SHP77 treated with DMSO at 0.1 percent for 48 hours (cell line): ENCODE measurements at regions not wholly inside any gene's neighbourhood (a gene's known extent, or its start where the extent isn't known, plus 50 kb on each side); places are given as distances from the start of the nearest gene placed in this dataset.

ENCODE experiments used
- DNase-seq: peaks from one replicate; lab custom pipeline; 2025; lab: John Stamatoyannopoulos, UW

- DNase-seq, result no peak
Measured at GRCh38 chr2:8481463-8482009, 200.3 kb upstream of the ID2 start.

GRCh38 chr2:8482432-8482831 is 199.4 kb upstream of the ID2 start:
- DNase-seq, result peak; percentile 30

GRCh38 chr2:8484502-8485283 is 197.2 kb upstream of the ID2 start:
- DNase-seq, result no peak

DNA sequence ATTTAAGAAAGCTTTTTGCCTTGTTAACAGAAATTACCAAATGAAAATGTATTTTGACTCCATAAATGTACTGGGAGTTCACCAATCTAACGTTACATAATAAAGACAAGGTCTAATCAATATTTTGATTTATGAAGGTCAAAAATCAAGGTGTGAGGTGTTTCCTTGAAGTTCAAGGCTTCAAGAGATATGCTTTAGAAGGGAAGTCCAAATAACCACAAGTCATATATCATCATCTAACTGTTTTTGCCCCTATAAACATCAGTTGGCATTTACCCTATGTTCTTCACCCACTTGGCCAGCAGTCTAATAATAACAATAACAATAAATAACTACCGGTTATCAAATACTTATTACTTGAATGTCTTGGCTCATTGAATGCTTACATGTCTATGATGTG is 196.1 kb upstream of the ID2 start:
- no peak for DNase-seq

DNA sequence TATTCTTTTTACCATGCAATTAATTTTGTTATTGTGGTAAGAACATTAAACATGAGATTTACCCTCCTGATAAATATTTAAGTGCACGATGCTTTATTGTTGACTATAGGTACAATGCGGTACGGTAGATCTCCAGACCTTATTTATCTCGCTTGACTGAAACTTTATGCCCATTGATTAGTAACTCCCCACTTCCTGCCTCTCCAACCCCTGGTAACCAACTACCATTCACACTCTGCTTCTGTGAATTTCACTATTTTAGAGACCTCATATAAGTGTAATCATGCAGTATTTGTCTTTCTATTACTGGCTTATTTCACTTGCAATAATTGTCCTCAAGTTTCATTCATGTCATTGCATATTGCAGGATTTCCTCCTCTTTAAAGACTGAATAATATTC is 195.7 kb upstream of the ID2 start:
- no peak for DNase-seq

DNA sequence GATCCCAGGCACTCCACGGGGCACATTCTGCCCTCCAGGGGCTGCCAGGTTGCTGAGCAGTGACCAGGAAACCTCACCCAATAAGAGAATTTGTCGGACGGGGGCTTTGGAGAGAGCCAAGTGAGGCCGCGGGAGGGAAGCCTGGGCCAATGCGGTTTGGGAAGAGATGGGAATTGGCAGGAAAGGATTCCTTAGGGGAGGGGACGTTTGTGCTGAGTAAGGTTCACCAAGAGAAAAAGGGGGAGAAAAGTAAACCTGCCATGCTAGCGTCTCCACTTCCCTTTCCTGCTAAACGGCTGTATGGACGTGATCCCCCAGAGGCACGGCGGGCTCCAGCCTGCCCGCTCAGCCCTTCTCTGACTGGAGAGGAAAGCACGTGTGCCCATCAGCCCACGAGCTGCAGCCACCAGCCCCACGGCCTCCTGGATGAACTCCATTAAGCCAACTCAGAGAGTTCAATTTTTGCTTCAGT is 194.4 kb upstream of the ID2 start:
- no peak for DNase-seq

DNA sequence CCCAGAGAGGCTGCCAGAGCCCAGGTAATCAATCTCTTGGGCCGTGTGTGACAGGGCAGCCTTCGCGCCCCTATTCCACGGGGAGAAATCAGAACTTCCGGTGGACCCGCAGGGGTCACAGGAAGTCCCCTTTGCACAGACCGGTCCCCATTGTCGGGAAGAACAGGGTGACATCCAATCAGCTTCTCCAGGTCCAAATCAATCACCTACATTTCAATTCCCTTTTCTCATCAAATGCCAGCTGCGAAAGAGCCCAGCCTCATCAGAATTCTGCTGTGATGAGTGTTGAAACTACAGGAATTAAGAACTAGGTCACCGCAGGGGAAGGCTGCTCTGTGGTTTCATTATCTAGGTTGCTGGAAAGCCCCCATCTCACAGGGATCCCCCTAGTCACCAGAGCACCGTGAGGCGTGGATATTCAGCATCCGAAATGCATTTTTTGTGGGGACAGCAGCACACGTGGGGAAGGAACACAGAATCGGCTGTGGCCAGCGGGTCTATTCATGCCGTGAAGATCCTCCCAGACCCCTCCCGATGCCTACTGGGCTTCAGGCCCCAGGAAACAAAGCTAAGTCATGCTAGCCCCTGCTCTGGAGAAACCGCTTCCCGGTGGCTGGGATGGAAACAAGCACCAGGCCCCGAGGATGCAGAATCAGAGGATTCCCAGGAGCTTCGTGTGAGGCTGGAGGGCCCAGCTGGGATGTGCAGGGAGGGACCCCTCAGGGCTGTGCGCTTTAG is 193.7 kb upstream of the ID2 start:
- no peak for DNase-seq

DNA sequence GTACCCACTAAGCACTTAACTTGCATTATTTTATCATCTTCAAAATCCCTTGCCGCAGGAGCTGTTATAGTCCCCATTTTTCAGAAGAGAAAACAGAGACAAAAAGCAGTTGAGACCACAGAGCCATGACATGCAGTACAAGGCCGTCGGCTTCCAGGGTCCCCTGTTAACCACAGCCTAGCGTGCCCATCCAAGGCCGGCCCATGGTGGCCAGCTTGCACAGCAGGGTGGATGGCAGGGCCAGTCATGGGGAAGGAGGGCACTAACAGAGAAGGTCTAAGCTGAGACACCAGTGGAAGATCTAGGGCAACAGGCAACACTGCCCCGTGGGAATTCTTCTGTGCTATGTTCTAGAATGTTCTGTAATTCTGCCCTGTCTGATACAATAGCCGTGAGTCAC is 192.6 kb upstream of the ID2 start:
- no peak for DNase-seq

DNA sequence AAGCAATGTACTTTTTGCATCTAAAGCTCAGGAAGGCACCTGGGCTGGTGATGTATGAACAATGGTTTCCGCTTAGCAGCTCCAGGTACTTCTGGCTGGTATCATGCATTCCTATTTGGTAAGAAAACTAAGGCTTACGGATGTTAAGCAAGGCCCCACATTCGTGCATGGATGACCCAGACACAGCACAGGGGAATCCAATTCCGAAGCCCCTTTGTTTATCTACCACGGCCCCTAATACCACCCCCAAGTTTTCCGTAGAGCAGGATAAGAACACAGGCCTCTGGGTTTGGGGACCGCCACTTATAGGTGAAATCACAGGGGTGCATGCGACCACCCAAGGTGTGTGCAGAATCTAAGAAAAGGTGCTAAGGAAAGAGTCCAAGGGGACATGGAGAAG is 192.1 kb upstream of the ID2 start:
- DNase-seq, result no peak

- DNase-seq, result no peak
Measured at GRCh38 chr2:8490166-8490721, 191.6 kb upstream of the ID2 start.

GRCh38 chr2:8491296-8492027 is 190.4 kb upstream of the ID2 start:
- no peak for DNase-seq

- DNase-seq, result peak; percentile 35
Measured at GRCh38 chr2:8494151-8494550, 187.7 kb upstream of the ID2 start.

GRCh38 chr2:8494589-8494988 is 187.3 kb upstream of the ID2 start:
- peak; percentile 35 for DNase-seq

DNA sequence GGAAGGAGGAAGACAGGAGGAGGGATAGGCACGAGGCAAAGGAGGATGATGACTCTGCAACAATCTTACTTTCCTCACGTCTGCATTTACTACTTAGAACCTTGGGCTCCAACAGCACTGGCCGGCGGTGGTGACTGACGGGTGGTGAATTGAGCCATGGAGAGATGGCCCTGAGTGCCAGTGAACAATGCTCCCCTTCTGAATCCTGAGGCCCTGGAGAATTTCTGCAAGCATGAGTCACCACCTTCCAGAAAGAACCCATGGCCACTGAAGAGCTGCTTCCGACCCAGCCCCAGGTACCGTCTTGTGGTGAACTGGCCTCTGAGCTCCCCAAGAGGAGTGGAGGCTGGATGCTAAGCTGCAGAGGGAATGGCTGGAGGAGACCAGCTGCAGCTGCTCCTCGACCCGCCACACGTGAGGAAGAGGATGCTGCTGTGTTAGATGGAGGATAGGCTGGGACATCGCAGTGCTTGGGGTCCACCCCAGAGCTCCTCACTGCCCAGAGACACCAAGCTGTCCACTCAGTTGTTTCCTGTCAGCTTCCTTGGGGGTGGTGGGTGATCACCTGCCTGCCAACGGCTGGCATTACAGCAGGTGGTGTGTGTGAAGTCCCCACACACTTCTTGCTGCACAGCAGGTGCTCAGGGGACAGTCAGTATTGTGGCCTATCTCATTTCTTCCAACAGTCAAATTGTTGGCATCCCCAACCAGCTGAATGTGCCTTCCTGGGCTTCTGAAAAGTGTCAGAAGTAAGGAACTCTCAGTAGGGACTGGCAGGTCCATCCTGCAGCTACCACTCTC is 186.5 kb upstream of the ID2 start:
- peak; percentile 84 for DNase-seq

DNA sequence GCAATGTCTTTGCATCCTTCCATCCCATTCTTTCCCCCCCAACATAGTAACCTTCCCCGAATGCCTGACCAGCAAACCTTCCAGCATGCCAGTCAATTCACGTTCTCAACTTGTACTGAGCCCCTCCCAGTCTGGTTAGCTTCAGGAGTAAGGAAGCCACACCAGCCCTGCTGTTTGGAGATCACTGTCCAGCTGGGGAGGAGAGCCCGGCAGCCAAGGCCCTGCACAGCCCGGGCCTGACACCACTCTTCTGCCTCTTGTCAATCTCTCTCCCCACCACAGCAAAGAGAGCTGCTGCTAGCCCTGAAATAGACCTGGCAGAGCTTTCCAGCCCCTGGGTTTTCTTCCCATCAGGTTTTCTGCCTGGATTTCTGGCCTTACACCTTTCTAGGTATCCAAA is 185.8 kb upstream of the ID2 start:
- DNase-seq, result peak; percentile 34

DNA sequence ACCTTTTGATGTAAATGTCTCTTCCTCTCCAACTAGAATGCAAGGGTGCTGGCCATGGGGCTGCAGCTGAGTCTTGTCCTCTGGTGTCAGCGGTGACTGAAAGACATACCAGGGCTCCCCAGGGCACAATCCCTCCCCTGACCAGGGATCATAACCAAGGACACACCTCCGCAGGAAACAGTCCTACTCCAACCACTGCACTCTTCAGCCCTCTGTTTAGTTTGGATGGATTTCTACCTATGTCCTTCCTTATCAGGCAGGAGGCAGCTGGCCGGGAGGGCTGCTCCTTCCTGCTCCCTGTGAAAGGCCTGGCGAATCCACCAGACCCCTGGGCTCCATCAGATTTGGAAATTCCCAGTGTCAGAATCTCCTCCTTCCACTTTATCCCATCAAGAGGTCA is 185.2 kb upstream of the ID2 start:
- DNase-seq, result peak; percentile 35

DNA sequence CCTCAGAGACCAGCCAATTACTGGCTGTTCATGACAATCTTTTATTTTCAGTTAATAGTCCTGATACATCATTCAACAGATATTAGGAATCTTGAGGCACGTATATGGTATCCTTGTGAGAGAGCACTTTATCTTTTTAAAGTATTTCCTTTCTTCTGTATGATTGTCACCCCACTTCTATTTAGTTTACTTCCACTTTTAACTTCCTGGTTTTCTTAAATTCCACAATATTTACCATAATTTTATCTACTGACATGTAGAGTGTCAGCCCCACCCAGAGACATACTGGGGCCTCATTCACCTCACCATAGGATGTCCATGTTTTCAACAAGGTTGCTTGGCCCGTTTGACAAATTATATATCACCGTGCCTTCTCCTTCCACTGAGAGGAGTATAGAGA is 182.9 kb upstream of the ID2 start:
- DNase-seq, result no peak

DNA sequence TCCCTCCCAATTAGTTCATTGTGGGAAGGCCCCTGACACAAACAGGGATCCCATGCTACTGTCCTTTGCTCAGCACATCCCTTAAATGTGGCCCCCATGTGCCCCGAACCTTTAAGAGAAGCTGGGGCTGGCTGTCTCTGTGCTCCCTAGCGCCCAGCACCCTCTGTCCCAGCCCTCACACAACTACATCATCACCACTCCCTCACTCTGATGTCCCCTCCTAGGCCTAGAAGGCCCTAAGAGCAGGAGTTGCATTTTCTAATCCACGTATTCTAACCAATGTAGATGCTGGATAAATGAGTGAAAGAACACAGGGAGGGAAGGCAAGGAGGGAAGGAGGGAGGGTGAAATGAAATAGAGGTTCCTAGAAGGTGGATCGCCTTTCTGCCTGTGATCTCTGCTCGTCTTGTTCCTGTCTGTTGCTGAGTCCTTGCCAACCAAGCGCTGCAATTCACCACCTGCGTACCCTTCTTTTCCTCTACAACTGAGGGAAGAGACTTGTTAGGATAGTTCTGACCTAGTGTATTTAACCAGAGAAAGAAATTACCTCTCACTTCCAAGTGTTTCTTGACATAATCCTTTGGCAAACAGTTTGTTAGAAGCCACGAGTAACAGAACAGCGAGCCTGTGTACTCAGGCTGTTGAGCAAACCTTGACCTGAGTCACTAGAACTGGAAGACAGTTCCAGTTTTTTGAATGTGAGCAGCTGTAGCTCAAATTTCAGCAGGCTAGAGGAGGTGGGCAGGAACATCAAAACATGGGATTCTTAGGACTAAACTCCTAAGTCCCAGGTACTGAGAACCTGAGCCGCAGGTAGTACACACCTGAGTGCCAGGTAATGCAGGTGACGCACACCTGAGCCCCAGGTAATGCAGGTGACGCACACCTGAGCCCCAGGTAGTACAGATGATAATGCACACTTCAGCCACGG is 181.5 kb upstream of the ID2 start:
- peak; percentile 80 for DNase-seq

- no peak for DNase-seq
Measured at GRCh38 chr2:8501061-8501720, 180.7 kb upstream of the ID2 start.

DNA sequence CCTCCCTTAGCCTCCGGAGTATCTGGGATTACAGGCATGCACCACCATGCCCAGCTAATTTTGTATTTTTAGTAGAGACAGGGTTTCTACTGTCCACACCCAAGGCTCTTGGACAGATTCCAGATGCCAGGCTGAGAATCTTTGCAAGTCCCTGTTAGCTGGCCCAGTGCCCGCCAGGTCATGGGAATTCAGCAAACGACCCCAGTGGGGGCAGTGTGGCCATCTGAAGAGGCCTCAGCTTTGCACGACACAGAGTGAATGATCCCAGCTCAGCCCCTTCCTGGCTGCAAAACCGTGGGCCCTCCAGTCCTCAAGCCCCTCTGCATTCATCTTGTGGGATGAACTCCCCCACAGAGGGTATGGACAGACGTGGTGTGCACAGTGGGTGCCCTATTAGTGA is 179.5 kb upstream of the ID2 start:
- DNase-seq, result peak; percentile 52
